RWPE1 (cell line): ENCODE measurements at regions not wholly inside any gene's neighbourhood (a gene's known extent, or its start where the extent isn't known, plus 50 kb on each side); places are given as distances from the start of the nearest gene placed in this dataset.

Experiments used
- CTCF ChIA-PET: fragments of 350-600 bp; sonication (Branson Sonifier 250); formaldehyde crosslinking; extraction: SDS; loops from one replicate; lab custom pipeline; 2021; lab: Yijun Ruan, JAX
- POLR2A ChIA-PET: fragments of 400-600 bp; formaldehyde crosslinking; extraction: SDS; loops from one replicate; lab custom pipeline; 2020; ENCODE audit warnings: antibody characterized with exemption; ENCODE audit not compliant: low non-redundant PET; lab: Yijun Ruan, JAX
- DNase-seq: peaks from one replicate; pipeline ENCODE4 v3.0.0; 2012; ENCODE audit warnings: low spot score
- H3K27ac ChIP-seq: fragments of 450-650 bp; 2 replicates; pipeline ENCODE4 v1.5.1; 2017
- TF ChIP-seq, protein P1 (sequence below): fragments of 450-650 bp; conservative IDR thresholded peaks from 2 replicates; pipeline ENCODE4 v1.5.1; 2017; ENCODE audit warnings: low read depth, mild to moderate bottlenecking

DNA sequence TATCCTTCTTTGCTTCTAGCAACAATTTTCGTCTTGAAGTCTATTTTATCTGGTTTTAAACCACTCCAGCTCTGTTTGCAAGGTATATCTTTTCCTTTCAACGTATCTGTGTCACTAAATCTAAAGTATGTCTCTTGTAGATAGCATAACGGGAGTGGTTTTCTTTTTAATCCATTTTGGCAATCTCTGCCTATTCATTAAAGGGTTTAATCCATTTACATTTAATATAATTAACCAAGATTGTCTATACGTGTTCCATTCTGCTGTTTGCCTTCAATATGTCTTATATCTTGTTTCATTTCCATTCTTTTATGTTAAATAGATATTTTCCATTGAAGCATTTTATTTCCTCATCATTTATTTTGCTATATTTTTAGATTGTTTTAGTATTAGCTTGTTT, 587.9 kb downstream of the C6orf118 start:
- H3K27ac ChIP-seq: no peak overlapping the region
- TF ChIP-seq, protein P1, sequence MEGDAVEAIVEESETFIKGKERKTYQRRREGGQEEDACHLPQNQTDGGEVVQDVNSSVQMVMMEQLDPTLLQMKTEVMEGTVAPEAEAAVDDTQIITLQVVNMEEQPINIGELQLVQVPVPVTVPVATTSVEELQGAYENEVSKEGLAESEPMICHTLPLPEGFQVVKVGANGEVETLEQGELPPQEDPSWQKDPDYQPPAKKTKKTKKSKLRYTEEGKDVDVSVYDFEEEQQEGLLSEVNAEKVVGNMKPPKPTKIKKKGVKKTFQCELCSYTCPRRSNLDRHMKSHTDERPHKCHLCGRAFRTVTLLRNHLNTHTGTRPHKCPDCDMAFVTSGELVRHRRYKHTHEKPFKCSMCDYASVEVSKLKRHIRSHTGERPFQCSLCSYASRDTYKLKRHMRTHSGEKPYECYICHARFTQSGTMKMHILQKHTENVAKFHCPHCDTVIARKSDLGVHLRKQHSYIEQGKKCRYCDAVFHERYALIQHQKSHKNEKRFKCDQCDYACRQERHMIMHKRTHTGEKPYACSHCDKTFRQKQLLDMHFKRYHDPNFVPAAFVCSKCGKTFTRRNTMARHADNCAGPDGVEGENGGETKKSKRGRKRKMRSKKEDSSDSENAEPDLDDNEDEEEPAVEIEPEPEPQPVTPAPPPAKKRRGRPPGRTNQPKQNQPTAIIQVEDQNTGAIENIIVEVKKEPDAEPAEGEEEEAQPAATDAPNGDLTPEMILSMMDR: no peak
- DNase-seq: no peak
- ChIA-PET POLR2A (no interaction called here), CTCF (no interaction called here)

DNA sequence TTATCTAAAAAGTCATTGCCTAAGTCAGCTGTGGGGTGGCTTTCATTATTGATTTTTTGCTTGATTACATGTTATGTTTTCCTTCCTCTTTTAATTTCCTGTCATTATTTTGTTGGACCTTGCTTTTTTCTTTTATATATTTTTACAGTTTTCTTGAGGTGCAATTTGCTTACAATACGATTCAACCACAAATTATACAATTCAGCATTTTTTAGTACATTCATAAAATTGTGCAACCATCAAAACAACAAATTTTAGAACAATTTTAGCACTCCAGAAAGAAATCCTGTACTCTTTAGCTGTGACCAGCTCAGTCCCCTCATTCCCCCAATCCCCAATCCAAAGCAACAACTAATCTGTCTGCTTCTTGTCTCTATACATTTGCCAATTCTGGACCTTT, 608.9 kb downstream of the C6orf118 start:
- TF ChIP-seq, protein P1: no peak
- POLR2A ChIA-PET: no interaction called here
- no peak overlapping the region for H3K27ac ChIP-seq
- DNase-seq: no peak
- CTCF ChIA-PET: interaction anchor here (0.7 kb wide), 1 partner anchor 296 kb away, joined by 5 read pairs; no protein-coding TSS in a partner anchor

DNA sequence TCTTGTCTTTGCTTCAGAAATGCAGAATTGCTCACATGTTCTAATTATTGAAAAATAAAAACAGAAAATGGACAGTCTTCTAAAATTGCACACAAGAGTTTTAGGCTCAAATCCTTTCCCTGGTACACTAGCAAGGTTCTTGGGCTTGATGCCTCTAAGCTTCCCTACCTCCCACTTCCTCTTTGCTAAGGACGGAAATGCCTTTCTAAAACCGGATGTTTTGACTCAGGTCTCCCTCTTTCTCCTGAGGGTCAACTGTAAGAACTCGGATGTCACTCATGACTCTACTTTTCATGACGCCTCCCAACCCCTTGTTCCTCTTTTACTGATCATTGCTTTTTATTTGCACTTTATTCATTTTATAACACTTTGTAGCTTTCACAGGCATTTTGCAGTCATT, 613.5 kb downstream of the C6orf118 start:
- ChIA-PET CTCF (no interaction called here), POLR2A (no interaction called here)
- TF ChIP-seq, protein P1: no peak
- H3K27ac ChIP-seq: no peak overlapping the region
- DNase-seq: no peak

GRCh38 chr6:164694386-164694785, 615.0 kb downstream of the C6orf118 start:
- H3K27ac ChIP-seq: no peak overlapping the region
- POLR2A ChIA-PET: no interaction called here
- TF ChIP-seq, protein P1: no peak
- DNase-seq: no peak
- CTCF ChIA-PET: no interaction called here

DNA sequence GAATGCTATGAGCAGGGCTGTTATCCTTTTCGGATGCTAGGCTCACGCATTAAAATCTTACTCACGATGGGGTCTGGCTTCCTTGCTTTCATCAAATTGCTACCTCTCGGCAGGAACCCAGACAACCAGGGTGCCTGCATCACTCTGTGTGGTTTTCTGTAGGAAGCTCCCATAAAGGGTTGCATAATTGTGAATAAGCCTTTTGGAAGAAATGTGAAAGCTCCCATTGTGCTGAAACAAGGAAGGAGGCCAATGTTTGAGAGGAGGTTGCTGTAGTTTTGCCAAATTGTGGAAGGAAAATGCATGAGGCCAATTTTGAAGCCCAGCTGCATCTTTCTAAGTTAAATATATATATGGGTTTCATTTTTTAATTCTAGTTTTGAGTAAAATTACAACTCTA, 615.5 kb downstream of the C6orf118 start:
- no peak for DNase-seq

DNA sequence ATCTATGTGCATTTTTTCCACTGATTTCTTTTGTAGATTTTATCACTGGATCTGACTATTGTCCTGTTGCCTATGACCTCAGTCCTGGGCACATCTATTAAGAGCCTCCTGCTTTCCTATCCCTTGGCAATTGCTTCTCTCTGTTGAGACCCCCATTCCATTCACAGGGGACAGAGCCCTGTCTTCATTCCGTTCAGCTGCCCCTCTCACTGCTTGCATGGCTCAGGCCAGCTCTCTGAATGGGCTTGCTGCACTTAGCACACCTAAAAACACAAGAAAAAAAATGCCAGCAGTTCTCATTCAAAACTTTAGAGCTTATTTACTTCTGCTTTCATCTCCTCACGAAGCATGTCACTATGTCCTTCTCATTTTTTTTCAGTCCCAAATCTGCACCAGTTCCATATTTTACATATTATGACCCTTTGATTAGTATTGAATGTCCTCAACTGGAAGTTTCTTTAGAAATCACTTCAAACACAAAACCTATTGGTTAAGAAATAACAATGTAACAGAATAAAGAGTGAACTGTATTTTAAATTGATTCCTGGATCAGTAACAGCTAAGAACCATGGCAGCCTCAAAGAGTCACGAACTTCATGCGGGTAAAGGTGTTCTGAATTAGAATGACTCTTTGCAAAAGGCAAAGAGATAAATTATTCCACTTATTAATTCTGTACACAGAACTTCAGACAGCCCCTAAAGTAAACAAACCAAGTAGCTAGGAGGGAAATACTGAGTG, 616.5 kb downstream of the C6orf118 start:
- CTCF ChIA-PET: no interaction called here
- no peak overlapping the region for H3K27ac ChIP-seq
- DNase-seq: no peak
- POLR2A ChIA-PET: no interaction called here
- TF ChIP-seq, protein P1: no peak

More for the DNA sequence above, 615.5 kb downstream of the C6orf118 start:
- ChIA-PET POLR2A (no interaction called here), CTCF (no interaction called here)
- no peak overlapping the region for H3K27ac ChIP-seq
- TF ChIP-seq, protein P1: no peak
